ENCODE measurements at regions not wholly inside any gene's neighbourhood (a gene's known extent, or its start where the extent isn't known, plus 50 kb on each side); places are given as distances from the start of the nearest gene placed in this dataset.
"Not testable (repeated sequence)": the region's sequence is repeated elsewhere in the genome, so short reads cannot be mapped to it uniquely, and the experiment has no call there.

- WGBS: 97% methylated on average over 6 of the region's 6 CpGs
- H3K9me3 ChIP-seq (ENCODE audit: control insufficient read depth in 4 of 4, low read length in 3 of 4); H3K9ac ChIP-seq (ENCODE audit: low read depth in 1 of 2, low read length in 2 of 2); H3K4me1 ChIP-seq (ENCODE audit: control insufficient read depth in 4 of 4, insufficient read depth in 4 of 4, low read length in 3 of 4); H3K27me3 ChIP-seq (ENCODE audit: control insufficient read depth in 4 of 4, insufficient read depth in 4 of 4, low read length in 3 of 4); H3K27ac ChIP-seq (ENCODE audit: low read depth in 1 of 2, low read length in 2 of 2); H3K4me3 ChIP-seq (ENCODE audit: low read depth in 1 of 3, low read length in 3 of 3); H3K36me3 ChIP-seq (ENCODE audit: control insufficient read depth in 4 of 4, insufficient read depth in 3 of 4, low read depth in 1 of 4, low read length in 3 of 4); DNase-seq (ENCODE audit: low spot score): not testable (repeated sequence)
These were observed 51.1 kb downstream of the NBPF8 start for GRCh38 chr1:120465900-120466299.

- not testable (repeated sequence) for H3K27me3 ChIP-seq (ENCODE audit: control insufficient read depth in 4 of 4, insufficient read depth in 4 of 4, low read length in 3 of 4); H3K9me3 ChIP-seq (ENCODE audit: control insufficient read depth in 4 of 4, low read length in 3 of 4); DNase-seq (ENCODE audit: low spot score); H3K36me3 ChIP-seq (ENCODE audit: control insufficient read depth in 4 of 4, insufficient read depth in 3 of 4, low read depth in 1 of 4, low read length in 3 of 4); H3K4me3 ChIP-seq (ENCODE audit: low read depth in 1 of 3, low read length in 3 of 3); H3K27ac ChIP-seq (ENCODE audit: low read depth in 1 of 2, low read length in 2 of 2); H3K4me1 ChIP-seq (ENCODE audit: control insufficient read depth in 4 of 4, insufficient read depth in 4 of 4, low read length in 3 of 4); H3K9ac ChIP-seq (ENCODE audit: low read depth in 1 of 2, low read length in 2 of 2)
- WGBS: 84% methylated on average over 4 of the region's 4 CpGs
These were observed 62.8 kb downstream of the NBPF8 start for GRCh38 chr1:120477663-120478062.

DNA sequence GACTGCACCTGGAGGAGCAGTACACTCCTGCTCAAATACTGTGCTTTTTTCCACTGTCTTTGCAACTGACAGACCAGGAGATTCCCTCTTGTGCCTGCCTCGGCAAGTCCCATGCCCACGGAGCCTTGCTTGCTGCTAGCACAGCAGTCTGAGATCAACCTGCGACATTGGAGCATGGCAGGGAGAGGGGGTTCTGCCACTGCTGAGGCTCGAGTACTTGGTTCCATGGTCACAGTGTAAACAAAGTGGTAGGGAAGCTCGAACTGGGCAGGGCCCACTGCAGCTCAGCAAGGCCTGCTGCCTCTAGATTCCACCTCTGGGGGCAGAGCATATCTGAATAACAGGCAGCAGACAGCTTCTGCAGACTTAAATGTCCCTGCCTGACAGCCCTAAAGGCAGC lies 63.6 kb downstream of the NBPF8 start:
- not testable (repeated sequence) for H3K4me1 ChIP-seq (ENCODE audit: control insufficient read depth in 4 of 4, insufficient read depth in 4 of 4, low read length in 3 of 4); H3K9ac ChIP-seq (ENCODE audit: low read depth in 1 of 2, low read length in 2 of 2); H3K27me3 ChIP-seq (ENCODE audit: control insufficient read depth in 4 of 4, insufficient read depth in 4 of 4, low read length in 3 of 4); H3K9me3 ChIP-seq (ENCODE audit: control insufficient read depth in 4 of 4, low read length in 3 of 4); H3K36me3 ChIP-seq (ENCODE audit: control insufficient read depth in 4 of 4, insufficient read depth in 3 of 4, low read depth in 1 of 4, low read length in 3 of 4); H3K27ac ChIP-seq (ENCODE audit: low read depth in 1 of 2, low read length in 2 of 2); DNase-seq (ENCODE audit: low spot score); H3K4me3 ChIP-seq (ENCODE audit: low read depth in 1 of 3, low read length in 3 of 3)
- 96% methylated on average over 5 of the region's 5 CpGs for WGBS

- WGBS: 100% methylated on average over 1 of the region's 2 CpGs
These were observed 72.7 kb downstream of the NBPF8 start for GRCh38 chr1:120487542-120487941.

GRCh38 chr1:120489217-120489616 lies 74.4 kb downstream of the NBPF8 start:
- DNase-seq (ENCODE audit: low spot score); H3K9ac ChIP-seq (ENCODE audit: low read depth in 1 of 2, low read length in 2 of 2); H3K27ac ChIP-seq (ENCODE audit: low read depth in 1 of 2, low read length in 2 of 2); H3K4me1 ChIP-seq (ENCODE audit: control insufficient read depth in 4 of 4, insufficient read depth in 4 of 4, low read length in 3 of 4); H3K27me3 ChIP-seq (ENCODE audit: control insufficient read depth in 4 of 4, insufficient read depth in 4 of 4, low read length in 3 of 4); H3K9me3 ChIP-seq (ENCODE audit: control insufficient read depth in 4 of 4, low read length in 3 of 4); H3K4me3 ChIP-seq (ENCODE audit: low read depth in 1 of 3, low read length in 3 of 3): not testable (repeated sequence)
- WGBS: 97% methylated on average over 8 of the region's 8 CpGs
- H3K36me3 ChIP-seq (ENCODE audit: control insufficient read depth in 4 of 4, insufficient read depth in 3 of 4, low read depth in 1 of 4, low read length in 3 of 4): peaks cover 3 to 13% (median 6%) of the 10 kb centered on the region in 4 donors

More at GRCh38 chr1:120487542-120487941, 72.7 kb downstream of the NBPF8 start:
- H3K9me3 ChIP-seq (ENCODE audit: control insufficient read depth in 4 of 4, low read length in 3 of 4); H3K36me3 ChIP-seq (ENCODE audit: control insufficient read depth in 4 of 4, insufficient read depth in 3 of 4, low read depth in 1 of 4, low read length in 3 of 4); H3K9ac ChIP-seq (ENCODE audit: low read depth in 1 of 2, low read length in 2 of 2); H3K27me3 ChIP-seq (ENCODE audit: control insufficient read depth in 4 of 4, insufficient read depth in 4 of 4, low read length in 3 of 4); H3K4me3 ChIP-seq (ENCODE audit: low read depth in 1 of 3, low read length in 3 of 3); DNase-seq (ENCODE audit: low spot score); H3K4me1 ChIP-seq (ENCODE audit: control insufficient read depth in 4 of 4, insufficient read depth in 4 of 4, low read length in 3 of 4); H3K27ac ChIP-seq (ENCODE audit: low read depth in 1 of 2, low read length in 2 of 2): not testable (repeated sequence)

GRCh38 chr1:120497145-120497544 lies 82.3 kb downstream of the NBPF8 start:
- no CpG with 5 or more reads among the region's 3 CpGs for WGBS
- H3K9me3 ChIP-seq (ENCODE audit: control insufficient read depth in 4 of 4, low read length in 3 of 4); H3K36me3 ChIP-seq (ENCODE audit: control insufficient read depth in 4 of 4, insufficient read depth in 3 of 4, low read depth in 1 of 4, low read length in 3 of 4); H3K9ac ChIP-seq (ENCODE audit: low read depth in 1 of 2, low read length in 2 of 2); H3K4me3 ChIP-seq (ENCODE audit: low read depth in 1 of 3, low read length in 3 of 3); DNase-seq (ENCODE audit: low spot score); H3K27me3 ChIP-seq (ENCODE audit: control insufficient read depth in 4 of 4, insufficient read depth in 4 of 4, low read length in 3 of 4); H3K4me1 ChIP-seq (ENCODE audit: control insufficient read depth in 4 of 4, insufficient read depth in 4 of 4, low read length in 3 of 4); H3K27ac ChIP-seq (ENCODE audit: low read depth in 1 of 2, low read length in 2 of 2): not testable (repeated sequence)

- WGBS: 87% methylated on average over 2 of the region's 3 CpGs
- not testable (repeated sequence) for H3K4me3 ChIP-seq (ENCODE audit: low read depth in 1 of 3, low read length in 3 of 3); DNase-seq (ENCODE audit: low spot score); H3K9me3 ChIP-seq (ENCODE audit: control insufficient read depth in 4 of 4, low read length in 3 of 4); H3K4me1 ChIP-seq (ENCODE audit: control insufficient read depth in 4 of 4, insufficient read depth in 4 of 4, low read length in 3 of 4); H3K27ac ChIP-seq (ENCODE audit: low read depth in 1 of 2, low read length in 2 of 2); H3K27me3 ChIP-seq (ENCODE audit: control insufficient read depth in 4 of 4, insufficient read depth in 4 of 4, low read length in 3 of 4); H3K9ac ChIP-seq (ENCODE audit: low read depth in 1 of 2, low read length in 2 of 2); H3K36me3 ChIP-seq (ENCODE audit: control insufficient read depth in 4 of 4, insufficient read depth in 3 of 4, low read depth in 1 of 4, low read length in 3 of 4)
These were observed 88.4 kb downstream of the NBPF8 start for GRCh38 chr1:120503284-120503683.

- H3K9me3 ChIP-seq (ENCODE audit: control insufficient read depth in 4 of 4, low read length in 3 of 4); H3K27me3 ChIP-seq (ENCODE audit: control insufficient read depth in 4 of 4, insufficient read depth in 4 of 4, low read length in 3 of 4); H3K36me3 ChIP-seq (ENCODE audit: control insufficient read depth in 4 of 4, insufficient read depth in 3 of 4, low read depth in 1 of 4, low read length in 3 of 4); H3K9ac ChIP-seq (ENCODE audit: low read depth in 1 of 2, low read length in 2 of 2); DNase-seq (ENCODE audit: low spot score); H3K4me3 ChIP-seq (ENCODE audit: low read depth in 1 of 3, low read length in 3 of 3); H3K27ac ChIP-seq (ENCODE audit: low read depth in 1 of 2, low read length in 2 of 2); H3K4me1 ChIP-seq (ENCODE audit: control insufficient read depth in 4 of 4, insufficient read depth in 4 of 4, low read length in 3 of 4): not testable (repeated sequence)
- WGBS: 89% methylated on average over 2 of the region's 2 CpGs
These were observed 91.5 kb downstream of the NBPF8 start for GRCh38 chr1:120506352-120506751.

DNA sequence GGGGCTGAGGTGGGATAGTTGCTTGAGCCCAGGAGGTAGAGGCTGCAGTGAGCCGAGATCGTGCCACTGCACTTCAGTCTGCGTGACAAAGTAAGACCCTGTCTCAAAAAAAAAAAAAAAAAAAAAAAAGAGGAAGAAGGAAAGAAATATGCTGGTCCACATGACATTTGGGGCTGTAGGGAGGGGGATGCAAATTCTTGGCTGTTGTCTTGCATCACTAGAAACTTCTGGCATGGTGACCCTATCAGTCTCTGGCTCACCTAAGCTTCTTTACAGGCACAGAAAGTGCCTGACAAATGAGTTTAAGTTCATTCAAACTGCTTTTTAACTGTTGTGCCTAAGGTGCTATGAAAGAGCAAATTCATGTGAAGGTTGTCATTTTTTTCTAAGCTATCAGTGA lies 93.5 kb downstream of the NBPF8 start:
- not testable (repeated sequence) for H3K9me3 ChIP-seq (ENCODE audit: control insufficient read depth in 4 of 4, low read length in 3 of 4); H3K9ac ChIP-seq (ENCODE audit: low read depth in 1 of 2, low read length in 2 of 2); H3K27ac ChIP-seq (ENCODE audit: low read depth in 1 of 2, low read length in 2 of 2); H3K36me3 ChIP-seq (ENCODE audit: control insufficient read depth in 4 of 4, insufficient read depth in 3 of 4, low read depth in 1 of 4, low read length in 3 of 4); H3K4me3 ChIP-seq (ENCODE audit: low read depth in 1 of 3, low read length in 3 of 3); DNase-seq (ENCODE audit: low spot score); H3K27me3 ChIP-seq (ENCODE audit: control insufficient read depth in 4 of 4, insufficient read depth in 4 of 4, low read length in 3 of 4); H3K4me1 ChIP-seq (ENCODE audit: control insufficient read depth in 4 of 4, insufficient read depth in 4 of 4, low read length in 3 of 4)
- WGBS: 97% methylated on average over 3 of the region's 3 CpGs

Data from liver (tissue), 6 donors.